ENCODE measurements at regions not wholly inside any gene's neighbourhood (a gene's known extent, or its start where the extent isn't known, plus 50 kb on each side); places are given as distances from the start of the nearest gene placed in this dataset.

DNA sequence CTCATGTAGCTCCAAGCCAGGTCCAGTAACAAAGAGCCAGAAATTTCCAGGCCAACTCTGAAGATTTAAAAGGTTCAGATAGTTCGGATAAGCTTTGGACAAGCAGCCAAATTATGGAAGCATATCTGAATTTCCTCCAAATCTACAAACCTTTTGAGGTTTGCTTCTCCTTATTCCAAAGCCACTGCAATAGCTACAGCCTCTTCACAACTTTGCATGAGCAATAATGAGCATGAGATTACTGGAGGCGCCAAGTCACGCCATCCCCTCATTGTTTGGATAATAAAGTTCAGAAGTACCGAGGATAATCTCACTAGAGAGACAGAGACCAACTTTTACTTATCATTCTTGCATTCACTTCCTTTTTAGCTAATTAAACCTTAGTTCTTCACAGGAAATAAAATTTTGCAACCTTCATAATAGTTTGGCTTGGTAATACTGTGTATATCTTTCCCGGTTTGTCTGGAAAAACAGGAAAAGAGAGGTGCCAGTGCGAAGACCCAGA, 329.6 kb upstream of the RSPO3 start:
- no peaks in the 10 kb centered on the region for H3K9me3 Mint-ChIP-seq
- H3K36me3 Mint-ChIP-seq (ENCODE audit: low read depth): no peaks in the 10 kb centered on the region
- no peak overlapping the region for H3K4me3 Mint-ChIP-seq
- CTCF ChIA-PET: no interaction called here
- H3K27me3 Mint-ChIP-seq (ENCODE audit: low read depth): peaks cover 3% of the 10 kb centered on the region
- no peak overlapping the region for H3K27ac Mint-ChIP-seq
- intact Hi-C loops (cut with micrococcal nuclease): no loop called here
- H3K4me1 Mint-ChIP-seq (ENCODE audit: low read depth): no peaks in the 10 kb centered on the region
- no peak for DNase-seq

DNA sequence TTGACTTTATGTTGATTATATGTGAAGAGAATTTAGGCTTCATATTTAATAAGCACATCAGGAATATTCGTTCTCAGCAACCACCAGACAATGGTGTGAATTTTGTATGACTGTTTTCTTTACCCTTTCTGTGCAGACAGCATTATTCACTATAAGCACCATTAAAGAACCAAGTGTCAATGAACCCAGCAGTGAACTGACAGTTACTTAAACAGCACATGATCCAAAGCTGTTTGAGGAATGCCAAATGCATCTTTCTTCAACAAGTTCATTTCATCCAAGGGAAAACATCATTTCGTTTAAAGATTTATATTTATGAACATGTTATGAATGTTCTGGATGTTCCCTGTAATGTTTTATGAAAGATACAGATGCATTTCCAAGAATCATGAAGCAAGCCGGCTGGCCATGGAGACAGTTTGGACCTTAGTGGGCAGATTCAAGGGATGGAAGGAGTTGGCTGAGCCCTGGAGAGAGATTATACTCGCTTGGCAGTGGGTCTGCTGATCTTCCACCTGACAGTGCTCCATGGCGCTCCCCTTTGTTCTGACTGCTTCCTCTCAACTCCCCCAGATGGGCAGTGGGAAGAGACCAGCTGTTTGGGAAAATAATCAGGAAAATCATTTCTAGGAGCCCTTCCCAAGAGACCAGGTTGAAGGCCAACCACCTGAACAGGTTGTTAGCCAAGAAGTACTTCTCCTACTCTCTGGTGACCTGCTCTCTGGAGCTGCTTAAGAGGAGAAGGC, 326.0 kb upstream of the RSPO3 start:
- peaks cover 6% of the 10 kb centered on the region for H3K27me3 Mint-ChIP-seq (ENCODE audit: low read depth)
- no peaks in the 10 kb centered on the region for H3K4me1 Mint-ChIP-seq (ENCODE audit: low read depth)
- CTCF ChIA-PET: interaction anchor here (0.7 kb wide), 1 partner anchor 13 kb away, joined by 3 read pairs; no protein-coding TSS in a partner anchor
- intact Hi-C loops (cut with micrococcal nuclease): no loop called here
- no peaks in the 10 kb centered on the region for H3K9me3 Mint-ChIP-seq
- H3K36me3 Mint-ChIP-seq (ENCODE audit: low read depth): no peaks in the 10 kb centered on the region
- no peak overlapping the region for H3K27ac Mint-ChIP-seq
- no peak for DNase-seq
- H3K4me3 Mint-ChIP-seq: no peak overlapping the region

DNA sequence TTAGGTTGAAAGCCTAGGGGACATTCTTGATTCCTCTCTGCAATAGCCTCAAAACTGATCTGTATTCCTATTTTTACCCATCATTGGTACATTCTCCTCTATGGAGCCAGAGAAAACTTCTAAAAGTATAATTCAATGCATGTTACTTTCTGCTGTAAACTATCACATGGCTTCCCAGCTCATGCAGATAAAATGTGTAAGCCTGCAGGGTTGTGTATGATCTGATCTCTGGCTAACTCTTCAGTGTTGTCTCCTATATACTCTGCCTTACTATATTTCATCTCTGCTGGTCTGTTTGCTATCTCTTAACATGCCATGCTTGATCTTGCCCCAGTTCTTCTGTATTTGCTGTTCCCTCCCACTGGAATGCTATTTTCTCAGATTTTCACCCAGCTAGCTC, 323.3 kb upstream of the RSPO3 start:
- CTCF ChIA-PET: no interaction called here
- intact Hi-C loops (cut with micrococcal nuclease): no loop called here
- no peak for DNase-seq
- Mint-ChIP-seq H3K27me3 (ENCODE audit: low read depth) (peaks cover 6% of the 10 kb centered on the region), H3K9me3 (no peaks in the 10 kb centered on the region), H3K36me3 (ENCODE audit: low read depth) (no peaks in the 10 kb centered on the region), H3K4me1 (ENCODE audit: low read depth) (no peaks in the 10 kb centered on the region), H3K4me3 (no peak overlapping the region), H3K27ac (no peak overlapping the region)

DNA sequence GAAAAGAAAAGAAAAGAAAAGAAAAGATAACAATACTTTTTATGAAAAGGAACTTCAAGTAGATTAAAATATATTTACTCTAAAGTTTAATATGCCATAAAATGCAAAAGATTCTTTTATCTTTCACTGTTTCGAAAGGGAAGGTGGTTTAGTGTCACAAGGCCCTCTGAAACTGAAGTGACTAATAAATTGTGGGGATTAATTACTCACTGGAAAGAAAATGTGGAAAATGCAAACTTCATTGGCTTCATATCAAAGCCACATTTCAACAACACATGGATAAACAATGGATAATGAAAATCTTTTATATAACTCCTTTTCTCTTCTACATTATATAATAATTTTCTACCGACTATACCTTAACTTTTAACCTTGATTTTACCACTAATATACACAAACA, 320.5 kb upstream of the RSPO3 start:
- Mint-ChIP-seq H3K4me3 (no peak overlapping the region), H3K9me3 (no peaks in the 10 kb centered on the region), H3K27me3 (ENCODE audit: low read depth) (peaks cover 3% of the 10 kb centered on the region), H3K4me1 (ENCODE audit: low read depth) (no peaks in the 10 kb centered on the region), H3K36me3 (ENCODE audit: low read depth) (no peaks in the 10 kb centered on the region), H3K27ac (no peak overlapping the region)
- CTCF ChIA-PET: no interaction called here
- no peak for DNase-seq
- intact Hi-C loops (cut with micrococcal nuclease): no loop called here

DNA sequence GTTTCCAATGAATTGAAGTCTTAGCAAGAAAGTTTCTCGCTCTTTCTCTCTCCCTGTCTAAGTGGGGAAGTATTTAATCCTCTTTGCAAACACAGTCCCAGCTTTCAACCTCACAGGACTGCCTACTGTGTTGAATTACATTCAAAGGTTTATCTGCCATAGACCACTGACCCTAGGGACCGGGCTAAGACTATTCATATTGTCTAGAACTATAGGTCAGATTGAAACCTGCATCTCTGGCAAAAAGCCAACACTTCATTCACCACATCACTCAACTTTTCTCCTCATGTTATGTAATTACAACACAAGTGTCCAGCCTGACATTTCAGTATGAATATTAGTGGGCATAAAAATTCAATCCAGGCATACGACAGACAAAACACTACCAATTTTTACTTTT, 314.7 kb upstream of the RSPO3 start:
- no peak overlapping the region for H3K4me3 Mint-ChIP-seq
- CTCF ChIA-PET: no interaction called here
- H3K36me3 Mint-ChIP-seq (ENCODE audit: low read depth): no peaks in the 10 kb centered on the region
- no peaks in the 10 kb centered on the region for H3K4me1 Mint-ChIP-seq (ENCODE audit: low read depth)
- no peaks in the 10 kb centered on the region for H3K27me3 Mint-ChIP-seq (ENCODE audit: low read depth)
- H3K27ac Mint-ChIP-seq: no peak overlapping the region
- intact Hi-C loops (cut with micrococcal nuclease): loop anchor here (1.0 to 10.0 kb wide), 4 partner anchors 267 to 741 kb away; no protein-coding TSS in a partner anchor
- no peak for DNase-seq
- no peaks in the 10 kb centered on the region for H3K9me3 Mint-ChIP-seq

DNA sequence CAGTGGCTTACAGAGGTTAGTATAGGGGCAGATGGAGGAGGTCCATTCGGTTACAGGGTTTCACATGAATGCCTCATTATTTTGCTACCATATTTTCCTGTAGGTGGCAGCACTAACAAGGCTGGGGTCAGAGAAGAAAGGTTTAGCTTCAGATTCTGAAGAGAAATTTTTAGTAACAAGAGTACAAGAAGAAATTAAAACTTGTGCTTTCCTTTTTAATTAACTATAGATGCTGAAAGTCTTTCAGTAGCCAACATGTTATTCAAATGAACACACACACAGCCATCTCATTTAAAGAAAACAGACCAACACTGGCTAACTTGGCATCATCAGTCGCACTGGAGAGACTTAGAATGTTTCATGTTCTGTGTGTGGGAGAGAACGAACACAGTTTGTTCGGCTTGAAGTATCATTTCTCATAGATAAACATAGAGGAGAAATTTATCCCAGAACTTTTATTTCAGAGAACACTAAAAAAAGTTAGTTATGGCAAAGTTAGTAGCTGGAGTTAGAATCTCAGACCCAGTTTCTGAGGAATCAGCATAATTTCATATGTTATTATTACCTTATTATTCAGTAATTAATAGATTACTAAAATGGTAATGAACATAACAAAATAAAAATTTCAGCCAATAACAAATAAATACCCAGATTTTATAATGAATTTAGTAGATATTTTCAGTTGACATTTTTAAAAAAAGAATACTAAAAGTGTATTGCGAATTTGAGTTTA, 314.0 kb upstream of the RSPO3 start:
- Mint-ChIP-seq H3K4me3 (no peak overlapping the region), H3K27me3 (ENCODE audit: low read depth) (no peaks in the 10 kb centered on the region), H3K27ac (no peak overlapping the region), H3K36me3 (ENCODE audit: low read depth) (no peaks in the 10 kb centered on the region), H3K4me1 (ENCODE audit: low read depth) (no peaks in the 10 kb centered on the region), H3K9me3 (no peaks in the 10 kb centered on the region)
- intact Hi-C loops (cut with micrococcal nuclease): loop anchor here (1.0 to 10.0 kb wide), 4 partner anchors 266 to 740 kb away; no protein-coding TSS in a partner anchor
- peak; percentile 13 for DNase-seq
- CTCF ChIA-PET: interaction anchor here (0.7 to 0.9 kb wide), 2 partner anchors 14 to 628 kb away, joined by 3 read pairs; no protein-coding TSS in a partner anchor

DNA sequence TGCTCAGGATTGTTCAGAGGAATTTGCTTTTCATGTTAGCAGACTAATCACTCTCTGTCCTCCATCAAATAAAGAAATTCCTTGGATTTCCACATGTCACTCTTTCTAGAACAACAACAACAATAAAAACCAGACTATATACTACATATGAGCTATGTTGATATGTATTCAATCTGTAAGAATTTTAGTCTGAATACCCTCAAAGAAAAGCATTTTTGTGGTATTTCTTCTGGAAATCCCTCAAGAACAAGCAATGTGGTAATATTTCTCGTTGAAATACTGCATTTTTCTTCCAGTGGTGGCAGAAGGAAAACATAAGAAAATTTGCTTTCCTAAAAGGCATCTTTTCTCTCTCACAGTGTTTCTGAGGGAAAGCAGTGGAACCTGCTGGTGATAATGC, 312.6 kb upstream of the RSPO3 start:
- intact Hi-C loops (cut with micrococcal nuclease): loop anchor here (10.0 kb wide), 1 partner anchor 739 kb away; no protein-coding TSS in a partner anchor
- H3K4me3 Mint-ChIP-seq: no peak overlapping the region
- no peak overlapping the region for H3K27ac Mint-ChIP-seq
- CTCF ChIA-PET: no interaction called here
- H3K36me3 Mint-ChIP-seq (ENCODE audit: low read depth): no peaks in the 10 kb centered on the region
- no peaks in the 10 kb centered on the region for H3K27me3 Mint-ChIP-seq (ENCODE audit: low read depth)
- no peaks in the 10 kb centered on the region for H3K4me1 Mint-ChIP-seq (ENCODE audit: low read depth)
- H3K9me3 Mint-ChIP-seq: no peaks in the 10 kb centered on the region
- no peak for DNase-seq

DNA sequence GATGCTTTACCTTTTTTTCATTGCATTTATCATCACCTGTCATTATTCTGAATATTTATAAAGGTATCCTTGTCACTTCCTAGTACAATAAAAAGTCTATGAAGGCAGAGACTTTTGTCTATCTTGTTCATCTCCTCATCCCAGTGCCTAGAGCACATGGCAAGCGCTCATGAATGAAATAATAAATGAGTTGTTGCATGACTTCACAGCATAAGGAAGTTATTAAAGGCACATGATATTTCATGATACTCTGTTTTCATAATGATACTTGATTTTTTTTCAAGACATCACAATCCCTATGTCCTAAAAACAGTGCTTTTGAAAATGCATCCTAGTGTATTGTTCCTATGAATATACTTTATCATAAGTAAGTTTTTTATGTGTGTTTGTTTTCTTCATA, 310.6 kb upstream of the RSPO3 start:
- DNase-seq: no peak
- Mint-ChIP-seq H3K27ac (no peak overlapping the region), H3K36me3 (ENCODE audit: low read depth) (no peaks in the 10 kb centered on the region), H3K27me3 (ENCODE audit: low read depth) (no peaks in the 10 kb centered on the region), H3K9me3 (no peaks in the 10 kb centered on the region), H3K4me3 (no peak overlapping the region), H3K4me1 (ENCODE audit: low read depth) (no peaks in the 10 kb centered on the region)
- CTCF ChIA-PET: no interaction called here
- intact Hi-C loops (cut with micrococcal nuclease): loop anchor here (10.0 kb wide), 1 partner anchor 737 kb away; no protein-coding TSS in a partner anchor

DNA sequence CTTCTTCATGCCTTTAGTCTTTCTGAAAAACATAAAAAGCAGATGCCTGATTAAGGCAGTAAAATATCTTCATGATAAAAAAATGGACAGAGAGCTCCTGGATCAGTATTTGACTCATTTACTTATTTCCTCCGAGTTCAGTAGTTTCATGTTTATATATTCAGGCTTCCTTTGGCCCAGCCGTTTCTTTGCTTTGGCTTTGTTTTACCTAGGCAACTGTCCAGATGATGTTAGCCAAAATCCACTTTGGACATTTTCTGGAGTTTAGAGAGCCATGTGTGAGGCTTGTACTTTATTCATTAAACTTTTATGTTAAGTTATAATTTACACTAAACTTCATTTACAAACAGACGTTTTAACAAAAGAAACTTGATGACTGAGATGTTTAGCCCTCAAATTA, 307.1 kb upstream of the RSPO3 start:
- intact Hi-C loops (cut with micrococcal nuclease): no loop called here
- Mint-ChIP-seq H3K27ac (no peak overlapping the region), H3K27me3 (ENCODE audit: low read depth) (no peaks in the 10 kb centered on the region), H3K4me3 (no peak overlapping the region), H3K9me3 (no peaks in the 10 kb centered on the region), H3K36me3 (ENCODE audit: low read depth) (no peaks in the 10 kb centered on the region), H3K4me1 (ENCODE audit: low read depth) (no peaks in the 10 kb centered on the region)
- CTCF ChIA-PET: interaction anchor here (0.6 to 0.7 kb wide), 2 partner anchors 13 to 51 kb away, joined by 3 to 4 read pairs; no protein-coding TSS in a partner anchor
- no peak for DNase-seq

DNA sequence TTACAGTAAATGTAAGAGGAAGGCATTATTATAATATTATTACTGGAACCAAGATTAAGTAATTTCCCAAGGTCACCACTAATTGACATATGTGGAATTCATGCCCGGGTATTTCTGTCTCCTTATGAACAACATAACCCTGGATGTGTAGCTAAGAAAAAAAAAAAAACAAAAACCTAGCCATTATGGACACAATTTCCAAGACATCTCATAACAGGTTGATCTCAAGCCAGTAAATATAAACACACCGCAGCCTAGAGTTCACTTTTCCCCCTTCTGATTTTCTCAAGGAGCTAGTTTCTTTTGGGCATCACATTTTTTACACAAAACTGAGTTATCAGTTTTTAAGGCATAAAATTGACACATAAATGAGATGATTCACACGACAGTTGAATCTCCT, 306.5 kb upstream of the RSPO3 start:
- Mint-ChIP-seq H3K27me3 (ENCODE audit: low read depth) (no peaks in the 10 kb centered on the region), H3K27ac (no peak overlapping the region), H3K4me3 (no peak overlapping the region), H3K36me3 (ENCODE audit: low read depth) (no peaks in the 10 kb centered on the region), H3K9me3 (no peaks in the 10 kb centered on the region), H3K4me1 (ENCODE audit: low read depth) (no peaks in the 10 kb centered on the region)
- intact Hi-C loops (cut with micrococcal nuclease): no loop called here
- CTCF ChIA-PET: no interaction called here
- DNase-seq: no peak

DNA sequence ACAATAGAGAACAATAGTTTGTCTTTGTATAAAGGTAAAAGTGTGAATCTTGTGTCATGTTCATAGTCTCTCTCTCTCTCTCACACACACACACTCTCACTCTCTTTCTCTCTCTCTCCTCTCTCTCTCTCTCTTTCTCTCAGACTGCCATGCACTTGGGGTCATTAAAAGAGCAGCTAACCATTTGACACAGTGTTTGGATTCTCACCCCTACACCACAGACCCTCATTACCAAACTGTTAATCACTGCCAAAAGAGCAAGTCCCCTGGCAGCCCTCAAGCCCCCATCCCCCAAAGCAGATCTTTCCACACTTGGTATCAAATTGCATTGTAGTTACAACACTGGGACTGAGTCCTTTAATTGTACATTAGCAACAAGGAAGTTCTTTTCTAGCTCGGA, 305.8 kb upstream of the RSPO3 start:
- H3K4me3 Mint-ChIP-seq: no peak overlapping the region
- no peak overlapping the region for H3K27ac Mint-ChIP-seq
- no peak for DNase-seq

DNA sequence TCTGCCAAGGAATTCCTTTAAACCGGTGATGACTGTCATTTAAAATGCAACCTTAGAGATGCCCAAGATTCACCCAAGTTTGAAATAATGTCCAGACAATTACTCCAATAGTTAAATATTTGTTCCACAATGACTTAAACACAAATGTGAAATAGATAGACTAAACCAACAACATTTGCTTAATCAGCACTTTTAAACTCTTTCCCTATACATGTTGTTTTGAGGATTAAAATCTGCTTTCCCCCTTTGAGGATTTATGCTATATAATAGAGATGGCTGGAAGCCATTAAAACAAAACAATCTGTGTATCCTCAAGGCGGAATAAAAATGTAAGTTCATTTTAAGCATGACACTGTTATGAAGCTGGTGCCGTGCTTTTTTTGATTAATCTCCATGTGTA, 297.8 kb upstream of the RSPO3 start:
- Mint-ChIP-seq H3K4me3 (no peak overlapping the region), H3K27me3 (ENCODE audit: low read depth) (no peaks in the 10 kb centered on the region), H3K36me3 (ENCODE audit: low read depth) (no peaks in the 10 kb centered on the region), H3K27ac (no peak overlapping the region), H3K9me3 (no peaks in the 10 kb centered on the region), H3K4me1 (ENCODE audit: low read depth) (no peaks in the 10 kb centered on the region)
- intact Hi-C loops (cut with micrococcal nuclease): no loop called here
- no peak for DNase-seq
- CTCF ChIA-PET: no interaction called here

More for the DNA sequence above, 305.8 kb upstream of the RSPO3 start:
- no peaks in the 10 kb centered on the region for H3K9me3 Mint-ChIP-seq
- H3K27me3 Mint-ChIP-seq (ENCODE audit: low read depth): no peaks in the 10 kb centered on the region
- intact Hi-C loops (cut with micrococcal nuclease): no loop called here
- no peaks in the 10 kb centered on the region for H3K4me1 Mint-ChIP-seq (ENCODE audit: low read depth)
- CTCF ChIA-PET: no interaction called here
- no peaks in the 10 kb centered on the region for H3K36me3 Mint-ChIP-seq (ENCODE audit: low read depth)

DNA sequence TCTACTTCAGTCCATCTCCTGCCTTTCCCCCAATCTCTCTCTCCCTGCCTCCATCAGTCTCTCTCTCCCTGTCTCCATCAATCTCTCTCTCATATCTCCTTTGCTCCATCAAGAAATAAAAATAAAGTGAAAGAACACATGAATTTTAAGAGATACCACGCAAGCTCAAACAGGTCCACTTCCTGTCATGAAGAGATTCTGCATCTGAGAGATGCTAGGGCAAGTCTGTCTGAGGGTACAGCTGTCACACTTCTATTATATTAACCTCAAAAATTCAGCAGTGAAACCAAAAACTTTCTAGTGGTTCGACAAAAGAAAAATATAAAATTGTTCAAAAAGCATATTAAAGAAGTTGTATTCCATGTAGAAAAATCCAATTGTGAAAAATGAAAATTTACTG, 296.8 kb upstream of the RSPO3 start:
- no peak overlapping the region for H3K4me3 Mint-ChIP-seq
- H3K9me3 Mint-ChIP-seq: no peaks in the 10 kb centered on the region

More for the DNA sequence above, 296.8 kb upstream of the RSPO3 start:
- intact Hi-C loops (cut with micrococcal nuclease): no loop called here
- CTCF ChIA-PET: no interaction called here
- no peaks in the 10 kb centered on the region for H3K4me1 Mint-ChIP-seq (ENCODE audit: low read depth)
- no peak overlapping the region for H3K27ac Mint-ChIP-seq
- H3K36me3 Mint-ChIP-seq (ENCODE audit: low read depth): no peaks in the 10 kb centered on the region
- no peak for DNase-seq
- H3K27me3 Mint-ChIP-seq (ENCODE audit: low read depth): no peaks in the 10 kb centered on the region

Measured in activated naive CD4-positive, alpha-beta T cell treated with anti-CD3 and anti-CD28 coated beads for 36 hours (primary cell).